Brain microvascular endothelial cell (primary cell): ENCODE measurements at regions not wholly inside any gene's neighbourhood (a gene's known extent, or its start where the extent isn't known, plus 50 kb on each side); places are given as distances from the start of the nearest gene placed in this dataset.

Source experiments
- DNase-seq: peaks from one replicate; pipeline ENCODE4 v3.0.0-alpha.2; 2020
- H3K27ac ChIP-seq: fragments of 250-450 bp; sonication (Bioruptor Pico); 2 replicates; pipeline ENCODE4 v1.5.1; 2020; ENCODE audit warnings: mild to moderate bottlenecking, moderate library complexity
- H3K27me3 ChIP-seq: fragments of 250-450 bp; sonication (Bioruptor Pico); replicated peaks from 2 replicates; pipeline ENCODE4 v1.5.1; 2020; ENCODE audit warnings: mild to moderate bottlenecking
- H3K36me3 ChIP-seq: fragments of 250-450 bp; sonication (Bioruptor Pico); replicated peaks from 2 replicates; pipeline ENCODE4 v1.5.1; 2020; ENCODE audit warnings: mild to moderate bottlenecking
- H3K4me3 ChIP-seq: 2 replicates; pipeline ENCODE4 v1.5.1; 2011; ENCODE audit warnings: low read depth, mild to moderate bottlenecking, control low read depth, low read length, moderate library complexity
- CTCF ChIP-seq: IDR thresholded peaks from 2 replicates; pipeline ENCODE4 v1.5.1; 2011; ENCODE audit warnings: low read depth, mild to moderate bottlenecking, moderate library complexity, low read length, control low read depth, inconsistent platforms; ENCODE audit errors: missing control alignments
- in situ Hi-C: cut with HindIII; loops from 2 replicates; pipeline ENCODE4 v1.10.0; 2017; ENCODE audit warnings: low sequenced_read_pairs, low pct_ligation_motif_present

GRCh38 chr4:132709056-132709455 lies 440.0 kb upstream of the PCDH10 start:
- in situ Hi-C loops, result no loop called here
- Histone ChIP-seq H3K4me3 (no peak overlapping the region), H3K36me3 (no peaks in the 10 kb centered on the region), H3K27ac (no peak overlapping the region), H3K27me3 (no peaks in the 10 kb centered on the region)
- DNase-seq, result no peak
- TF ChIP-seq CTCF, result no peak

GRCh38 chr4:132710971-132711370 lies 438.1 kb upstream of the PCDH10 start:
- TF ChIP-seq CTCF, result no peak
- Histone ChIP-seq H3K27me3 (no peaks in the 10 kb centered on the region), H3K36me3 (no peaks in the 10 kb centered on the region), H3K27ac (no peak overlapping the region), H3K4me3 (no peak overlapping the region)
- DNase-seq, result no peak
- in situ Hi-C loops, result no loop called here

DNA sequence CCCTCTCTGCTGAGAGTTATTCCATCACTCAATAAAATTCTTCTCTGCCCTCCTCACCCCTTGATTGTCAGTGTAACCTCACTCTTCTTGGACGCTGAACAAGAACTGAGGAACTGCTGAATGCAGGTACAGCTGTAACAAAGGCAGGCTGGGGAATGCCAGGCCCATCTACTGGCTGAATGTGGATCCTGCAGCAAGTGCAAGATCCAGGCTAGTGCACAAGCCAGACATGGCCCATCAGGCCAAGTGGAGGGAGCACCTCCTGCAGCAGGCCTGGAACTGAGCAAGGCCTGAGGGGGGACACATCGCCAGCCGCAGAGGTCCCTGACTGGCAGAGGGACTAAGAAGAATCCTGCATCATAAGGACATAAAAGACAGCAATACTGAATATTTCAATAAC lies 411.8 kb upstream of the PCDH10 start:
- no peak overlapping the region for H3K27ac ChIP-seq
- TF ChIP-seq CTCF, result no peak
- DNase-seq, result no peak
- in situ Hi-C loops, result no loop called here
- no peaks in the 10 kb centered on the region for H3K27me3 ChIP-seq
- no peaks in the 10 kb centered on the region for H3K36me3 ChIP-seq
- no peak overlapping the region for H3K4me3 ChIP-seq

GRCh38 chr4:132759199-132759780 lies 389.8 kb upstream of the PCDH10 start:
- no peaks in the 10 kb centered on the region for H3K27me3 ChIP-seq
- in situ Hi-C loops, result no loop called here
- no peak for DNase-seq
- H3K27ac ChIP-seq, result no peak overlapping the region
- H3K36me3 ChIP-seq, result no peaks in the 10 kb centered on the region
- TF ChIP-seq CTCF, result no peak
- no peak overlapping the region for H3K4me3 ChIP-seq

DNA sequence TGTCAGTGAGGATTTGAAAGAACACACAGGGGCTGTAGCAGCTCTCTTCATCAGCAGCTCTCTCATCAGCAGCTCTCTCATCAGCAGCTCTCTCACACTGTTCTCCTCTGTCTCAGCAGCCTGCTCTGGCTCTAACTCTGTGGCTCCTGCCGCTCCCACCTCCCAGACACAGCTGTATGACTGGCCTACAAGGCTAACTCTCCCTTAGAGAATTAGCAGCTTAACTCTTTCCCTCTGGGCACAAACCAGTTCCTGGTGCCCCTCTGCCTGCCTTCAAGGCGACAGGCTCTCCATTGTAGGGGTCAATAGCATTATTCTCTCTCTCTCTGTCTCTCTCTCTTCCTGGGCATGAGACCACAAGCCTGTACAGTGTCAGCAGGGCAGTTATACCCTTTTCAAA lies 385.6 kb upstream of the PCDH10 start:
- H3K36me3 ChIP-seq, result no peaks in the 10 kb centered on the region
- in situ Hi-C loops, result no loop called here
- no peak for TF ChIP-seq CTCF
- no peaks in the 10 kb centered on the region for H3K27me3 ChIP-seq
- no peak for DNase-seq
- H3K4me3 ChIP-seq, result no peak overlapping the region
- no peak overlapping the region for H3K27ac ChIP-seq

GRCh38 chr4:132767901-132768300 lies 381.2 kb upstream of the PCDH10 start:
- Histone ChIP-seq H3K27ac (no peak overlapping the region), H3K4me3 (no peak overlapping the region), H3K27me3 (no peaks in the 10 kb centered on the region), H3K36me3 (no peaks in the 10 kb centered on the region)
- no peak for TF ChIP-seq CTCF
- no peak for DNase-seq
- in situ Hi-C loops, result no loop called here
